GM19240 (cell line): ENCODE measurements at regions not wholly inside any gene's neighbourhood (a gene's known extent, or its start where the extent isn't known, plus 50 kb on each side); places are given as distances from the start of the nearest gene placed in this dataset.

Experiments
- DNase-seq: peaks from one replicate; pipeline ENCODE4 v3.0.0; 2011; ENCODE audit warnings: low spot score; ENCODE audit not compliant: insufficient read length

- DNase-seq: no peak
Observed at GRCh38 chr9:131809941-131810344, 70.1 kb upstream of the RAPGEF1 start.

DNA sequence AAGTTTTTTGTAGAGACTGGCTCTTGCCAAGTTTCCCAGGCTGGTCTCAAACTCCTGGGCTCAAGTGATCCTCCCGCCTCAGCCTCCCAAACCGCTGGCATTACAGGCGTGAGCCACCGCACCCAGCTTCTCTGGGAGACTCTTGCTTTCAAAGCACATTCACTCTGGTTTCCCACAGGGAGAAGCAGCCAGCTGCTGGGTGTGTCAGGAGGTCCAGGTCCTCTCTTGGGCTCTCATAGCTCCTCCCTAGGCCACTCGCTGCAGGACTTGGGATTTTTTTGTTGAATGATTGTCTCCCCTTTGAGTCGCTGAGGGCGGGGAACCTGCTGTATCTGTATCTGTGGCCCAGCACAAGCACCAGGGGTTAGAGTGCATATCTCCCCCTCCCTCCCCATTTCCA, 68.4 kb upstream of the RAPGEF1 start:
- no peak for DNase-seq

GRCh38 chr9:131807144-131807983, 67.5 kb upstream of the RAPGEF1 start:
- no peak for DNase-seq

DNA sequence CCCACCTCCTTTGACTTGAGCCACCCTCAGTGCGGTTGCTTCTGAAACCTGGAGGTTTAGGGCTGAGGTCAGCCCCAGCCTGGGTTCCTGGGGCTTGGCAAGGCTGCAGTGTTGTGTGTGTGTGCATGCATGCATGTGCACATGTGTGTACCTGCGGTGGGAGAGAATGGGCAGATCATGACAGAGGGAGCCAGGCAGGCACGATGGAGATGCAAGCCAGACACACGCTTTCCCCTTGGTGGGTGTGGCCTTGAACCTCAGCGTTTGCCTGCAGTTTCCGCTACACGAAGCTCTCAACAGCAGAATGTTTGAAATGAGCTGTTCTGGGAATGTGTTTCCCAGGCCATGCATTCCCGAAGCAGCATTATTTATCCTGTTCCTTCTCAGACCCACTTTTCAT, 65.9 kb upstream of the RAPGEF1 start:
- no peak for DNase-seq

GRCh38 chr9:131804826-131805225, 65.0 kb upstream of the RAPGEF1 start:
- DNase-seq: no peak

DNA sequence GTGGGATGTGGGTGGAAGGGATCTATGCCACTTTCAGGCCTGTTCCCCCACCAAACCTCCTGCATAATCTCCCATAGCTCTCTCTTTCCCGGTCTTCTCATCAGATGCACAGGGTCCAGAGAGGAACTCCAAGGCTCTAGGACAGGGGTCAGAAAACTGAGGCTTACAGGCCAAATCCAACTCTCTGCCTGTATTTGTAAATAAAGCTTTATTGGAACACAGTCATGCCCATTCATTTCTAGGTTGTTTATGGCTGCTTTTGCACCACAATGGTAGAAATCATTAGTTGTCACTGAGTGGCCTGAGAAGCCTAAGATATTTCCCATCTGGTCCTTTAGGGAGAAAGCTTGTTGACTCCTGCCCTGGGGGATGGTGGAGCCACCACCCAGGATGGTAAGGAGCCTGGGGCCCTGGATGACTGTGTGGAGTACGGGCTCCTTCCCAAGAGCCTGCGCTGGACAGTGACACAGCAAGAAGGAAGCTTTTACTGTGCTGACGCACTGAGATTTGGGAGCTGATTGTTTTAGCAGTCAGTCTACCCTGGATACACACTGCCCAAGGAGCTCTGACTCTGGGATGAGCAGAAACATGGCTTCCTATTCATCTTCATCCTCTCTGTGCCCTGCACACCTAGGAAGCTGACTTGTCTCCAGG, 64.0 kb upstream of the RAPGEF1 start:
- DNase-seq: no peak

GRCh38 chr9:131801810-131802209, 61.9 kb upstream of the RAPGEF1 start:
- DNase-seq: no peak

DNA sequence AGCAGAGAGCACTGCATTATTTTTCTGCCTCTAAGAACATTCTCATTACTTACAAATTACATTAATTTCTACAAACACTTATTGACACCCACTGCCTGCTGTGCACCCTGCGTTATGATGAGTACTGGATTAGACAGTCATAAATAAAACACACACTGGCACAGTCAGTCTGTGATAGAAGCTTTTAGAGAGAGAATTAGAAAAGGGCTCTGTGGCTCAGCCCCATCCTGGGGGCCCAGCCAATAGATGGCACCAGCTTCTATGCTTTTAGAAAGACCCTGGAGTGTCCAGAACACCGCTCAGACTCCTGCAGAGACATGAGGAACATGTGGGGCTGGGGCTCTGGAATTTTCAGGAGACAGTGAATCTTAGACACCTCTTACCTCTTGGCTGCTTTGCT, 61.0 kb upstream of the RAPGEF1 start:
- no peak for DNase-seq

GRCh38 chr9:131800366-131800765, 60.5 kb upstream of the RAPGEF1 start:
- no peak for DNase-seq

GRCh38 chr9:131799177-131799823, 59.4 kb upstream of the RAPGEF1 start:
- DNase-seq: peak; percentile 46

- no peak for DNase-seq
Observed at GRCh38 chr9:131798246-131798645, 58.4 kb upstream of the RAPGEF1 start.

DNA sequence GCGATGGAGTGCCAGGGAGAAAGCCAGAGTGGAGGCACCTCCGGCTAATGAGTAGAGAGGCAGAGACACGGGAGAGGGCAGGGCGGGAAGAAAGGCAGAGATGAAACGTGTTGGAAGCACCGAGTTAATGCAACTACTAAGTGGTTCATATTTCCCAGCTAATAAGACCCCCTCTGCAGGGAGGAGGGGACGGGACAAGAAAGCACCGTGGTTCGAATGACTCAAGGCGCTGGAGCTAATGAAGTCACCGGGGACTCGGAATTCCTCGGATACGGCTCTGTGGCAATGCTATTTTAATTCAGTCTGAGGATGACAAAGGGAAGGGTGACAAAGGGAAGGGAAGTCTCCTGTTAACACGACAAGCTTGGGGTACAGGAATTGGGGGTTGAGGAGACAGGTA, 54.5 kb upstream of the RAPGEF1 start:
- no peak for DNase-seq

GRCh38 chr9:131791542-131792254, 51.8 kb upstream of the RAPGEF1 start:
- no peak for DNase-seq
